Pulmonary artery endothelial cell (primary cell): ENCODE measurements at regions not wholly inside any gene's neighbourhood (a gene's known extent, or its start where the extent isn't known, plus 50 kb on each side); places are given as distances from the start of the nearest gene placed in this dataset.
"Not testable (repeated sequence)": the region's sequence is repeated elsewhere in the genome, so short reads cannot be mapped to it uniquely, and the experiment has no call there.

ENCODE experiments used
- DNase-seq: peaks from one replicate; pipeline ENCODE4 v3.0.0-alpha.2; 2011; ENCODE audit warnings: low read depth, low spot score

DNA sequence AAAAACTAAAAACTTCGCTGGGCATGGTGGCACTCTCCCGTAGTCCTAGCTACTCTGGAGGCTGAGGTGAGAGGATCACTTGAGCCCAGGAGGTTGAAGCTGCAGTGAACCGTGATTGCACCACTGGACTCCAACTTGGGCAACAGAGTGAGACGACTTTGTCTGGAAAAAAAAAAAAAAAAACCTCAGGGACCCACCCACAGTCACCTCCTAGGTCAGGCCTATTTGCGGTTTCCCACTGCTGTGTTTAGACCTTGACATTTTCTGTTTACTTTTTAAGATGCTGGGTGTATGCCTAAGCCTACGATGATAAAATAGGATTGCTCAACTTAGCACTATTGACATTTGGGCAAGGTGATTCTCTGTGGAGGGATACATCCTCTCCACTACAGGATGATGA, 197.4 kb upstream of the TBL1X start:
- no peak for DNase-seq

DNA sequence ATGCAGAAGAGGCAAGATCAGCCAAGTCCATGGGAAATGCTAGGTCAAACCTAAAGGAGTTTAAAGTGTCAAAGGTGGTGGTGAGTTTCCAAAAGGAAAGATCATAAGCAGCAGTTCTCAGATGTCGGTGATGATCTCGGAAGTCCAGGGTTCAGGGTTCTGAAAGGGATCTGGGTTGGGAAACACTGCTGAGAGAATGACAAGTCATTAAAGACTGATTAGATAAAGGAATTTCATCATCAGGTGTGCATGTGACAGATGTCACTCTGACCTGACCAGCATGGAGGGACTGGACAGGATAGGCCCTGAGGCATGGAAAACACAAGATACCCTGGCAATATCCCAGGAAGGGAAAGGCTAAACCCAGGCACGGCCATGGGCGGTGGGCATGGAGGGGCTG, 195.7 kb upstream of the TBL1X start:
- DNase-seq: no peak

DNA sequence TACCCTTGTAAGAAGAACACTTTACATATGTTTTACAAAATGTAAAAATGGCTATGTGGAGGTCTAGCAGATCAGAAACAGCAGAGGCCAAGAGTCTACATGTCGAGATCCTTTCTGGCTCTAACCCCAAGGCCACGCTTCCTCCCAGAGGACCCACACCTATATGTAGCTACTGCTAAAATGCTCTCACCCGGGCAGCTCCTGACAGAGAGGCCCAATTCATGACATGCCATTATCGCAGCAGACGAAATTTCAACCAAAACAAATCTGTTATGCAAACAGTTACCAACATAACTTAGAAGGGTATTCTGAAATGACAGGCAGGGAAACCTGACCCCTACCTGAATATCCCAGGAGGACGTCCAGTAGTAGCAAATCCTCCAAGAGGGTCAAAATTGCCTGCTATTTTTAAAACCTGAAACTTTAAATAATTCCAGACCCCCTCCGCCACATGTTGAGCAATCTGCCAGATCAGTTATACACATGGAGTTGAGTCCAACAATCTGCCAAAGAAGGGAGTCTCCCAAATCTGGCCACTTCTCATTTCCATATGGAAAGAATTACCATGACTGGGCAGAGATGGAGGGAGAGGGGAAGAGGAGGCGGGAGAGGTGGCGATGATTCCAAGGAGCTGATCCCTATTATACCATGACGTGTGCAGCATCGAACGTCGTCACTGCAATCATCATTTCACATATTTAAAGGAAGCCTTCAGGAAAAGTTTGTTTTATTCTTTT, 192.9 kb upstream of the TBL1X start:
- DNase-seq: no peak

DNA sequence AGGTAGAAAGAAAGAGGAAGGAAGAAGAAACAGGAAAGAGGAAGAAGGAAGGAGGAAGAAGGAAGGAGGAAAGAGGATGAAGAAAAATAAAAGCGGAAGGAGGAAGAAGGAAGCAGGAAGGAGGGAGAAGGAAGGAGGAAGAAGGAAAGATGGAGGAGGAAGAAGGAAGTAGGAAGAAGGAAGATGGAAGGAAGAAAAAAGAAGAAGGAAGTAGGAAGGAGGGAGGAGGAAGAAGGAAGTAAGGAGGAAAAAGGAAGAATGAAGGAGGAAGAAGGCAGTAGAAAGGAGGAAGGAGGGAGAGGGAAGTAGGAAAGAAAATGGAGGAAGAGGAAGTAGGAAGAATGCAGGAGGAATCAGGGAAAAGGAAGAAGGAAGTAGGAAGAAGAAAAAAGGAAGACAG, 191.1 kb upstream of the TBL1X start:
- no peak for DNase-seq

DNA sequence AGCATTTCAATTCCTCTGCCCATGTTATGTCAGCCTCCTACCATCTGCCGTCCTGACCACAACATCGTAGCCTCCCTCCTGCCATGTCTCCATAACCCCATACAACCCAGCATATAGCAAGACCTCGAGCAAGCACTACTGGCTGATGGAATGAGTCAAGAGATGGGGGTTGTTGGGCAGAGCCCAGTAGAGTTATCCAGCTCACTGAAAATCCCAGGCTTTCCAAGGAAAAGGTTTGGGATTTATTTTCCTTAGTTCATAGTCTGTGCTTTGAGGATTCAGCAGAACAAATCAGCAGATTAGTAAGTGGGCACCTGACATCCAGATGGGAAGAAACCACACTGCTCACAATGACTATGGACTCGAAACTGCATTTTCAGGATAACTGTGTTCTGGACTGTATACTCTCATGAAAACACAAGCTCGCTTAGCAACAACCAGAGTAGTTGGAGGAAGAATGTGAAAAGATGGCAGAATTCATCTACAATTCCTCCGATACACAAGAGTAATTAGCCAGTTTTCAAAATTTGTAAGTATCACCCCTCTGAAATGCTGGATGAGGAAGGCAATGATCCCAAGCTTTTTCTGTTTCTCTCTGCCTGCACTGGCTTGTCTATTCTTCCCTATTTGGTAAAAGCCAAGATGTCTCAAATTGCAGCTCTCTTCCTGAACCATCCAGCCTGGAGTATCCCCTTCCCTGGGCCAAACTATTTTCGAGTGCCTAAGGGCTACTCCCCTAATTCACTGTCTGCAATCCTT, 186.2 kb upstream of the TBL1X start:
- no peak for DNase-seq

DNA sequence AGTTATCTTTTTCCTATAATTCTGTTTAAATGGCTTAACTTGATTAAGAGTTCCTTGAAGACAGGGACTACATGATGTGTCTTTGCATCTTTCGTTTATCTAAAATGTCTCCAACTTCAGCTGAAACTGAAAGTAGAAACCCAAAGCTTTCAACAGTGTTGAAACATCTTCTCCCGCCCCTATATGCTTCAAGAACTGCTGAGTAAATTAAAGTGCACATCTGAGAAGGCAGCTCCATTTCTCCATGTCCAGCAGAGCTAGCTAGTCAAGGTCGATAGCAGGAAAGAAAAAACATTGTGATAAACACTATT, 185.7 kb upstream of the TBL1X start:
- no peak for DNase-seq

DNA sequence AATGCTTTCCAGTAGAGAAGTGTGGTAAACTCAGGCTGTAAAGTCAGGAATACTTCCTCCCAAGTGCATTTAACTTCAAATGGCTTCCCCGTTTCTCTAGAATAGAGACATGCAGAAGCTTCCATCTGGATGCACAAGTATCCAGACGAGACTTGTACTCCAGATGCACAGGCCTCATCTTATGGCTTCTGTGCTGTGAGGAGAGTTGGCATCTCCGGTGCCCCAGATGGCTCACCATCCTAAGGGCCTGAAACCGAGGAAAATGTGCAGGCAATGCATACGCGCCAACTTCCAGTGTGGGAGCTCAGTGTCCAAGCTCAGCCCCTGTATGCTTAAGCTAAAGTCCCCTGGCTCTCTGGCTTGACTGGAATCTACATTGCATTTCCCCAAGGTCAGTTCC, 184.0 kb upstream of the TBL1X start:
- DNase-seq: no peak

DNA sequence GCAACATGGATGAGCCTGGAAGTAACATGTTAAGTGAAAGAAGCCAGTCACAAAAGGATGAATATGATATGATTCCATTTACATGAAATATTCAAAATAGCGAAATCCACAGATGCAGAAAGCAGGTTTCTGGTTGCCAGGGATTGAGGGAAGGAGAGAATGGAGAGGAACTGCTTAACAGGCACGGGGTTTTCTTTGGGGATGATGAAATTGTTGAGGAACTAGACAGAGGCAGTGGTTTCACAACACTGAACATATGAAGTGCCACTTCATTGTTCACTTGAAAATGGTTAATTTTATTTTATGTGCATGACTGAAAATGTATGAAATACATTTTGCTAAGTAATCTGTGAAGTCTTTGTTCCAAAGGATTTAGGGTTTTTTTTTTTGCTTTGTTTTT, 182.5 kb upstream of the TBL1X start:
- DNase-seq: no peak

DNA sequence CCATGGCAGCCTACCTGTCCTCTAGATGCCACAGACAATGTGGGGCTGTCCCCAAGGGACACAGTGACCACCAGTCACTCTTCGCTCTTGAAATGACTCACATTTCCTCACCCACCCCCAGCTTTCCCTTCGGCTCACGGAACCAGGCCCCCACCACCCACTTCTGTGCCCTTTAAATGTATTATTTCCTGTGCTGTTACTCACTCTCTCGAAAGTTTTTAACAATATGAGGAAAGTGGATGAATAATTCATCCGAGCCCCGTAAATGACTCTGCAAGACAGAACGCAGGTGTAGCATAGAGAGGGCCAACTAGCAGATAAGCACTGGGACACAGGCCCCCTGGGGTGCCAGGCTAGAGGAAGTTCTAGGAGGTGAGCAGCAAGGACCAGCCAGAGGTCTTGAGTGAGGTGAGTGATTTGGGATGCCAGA, 179.5 kb upstream of the TBL1X start:
- no peak for DNase-seq

DNA sequence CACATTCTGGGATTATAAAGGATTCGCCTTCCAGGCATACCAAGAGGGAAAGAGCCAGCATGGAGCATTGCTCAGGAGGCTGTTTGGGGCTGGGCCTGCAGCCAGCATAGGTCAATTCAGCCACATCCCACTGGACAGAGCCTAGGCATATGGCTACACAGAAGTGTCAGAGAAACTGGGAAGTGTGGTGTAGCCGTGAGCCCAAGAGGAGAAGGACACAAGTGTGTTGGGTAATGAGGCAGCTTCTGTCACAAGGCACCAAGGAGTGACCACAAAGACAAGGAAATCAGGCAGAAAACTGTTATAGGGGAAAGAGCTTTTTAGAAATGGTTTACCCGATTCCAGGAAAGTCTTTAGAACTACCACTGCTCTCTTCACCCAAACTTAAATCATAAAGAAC, 178.6 kb upstream of the TBL1X start:
- DNase-seq: no peak

DNA sequence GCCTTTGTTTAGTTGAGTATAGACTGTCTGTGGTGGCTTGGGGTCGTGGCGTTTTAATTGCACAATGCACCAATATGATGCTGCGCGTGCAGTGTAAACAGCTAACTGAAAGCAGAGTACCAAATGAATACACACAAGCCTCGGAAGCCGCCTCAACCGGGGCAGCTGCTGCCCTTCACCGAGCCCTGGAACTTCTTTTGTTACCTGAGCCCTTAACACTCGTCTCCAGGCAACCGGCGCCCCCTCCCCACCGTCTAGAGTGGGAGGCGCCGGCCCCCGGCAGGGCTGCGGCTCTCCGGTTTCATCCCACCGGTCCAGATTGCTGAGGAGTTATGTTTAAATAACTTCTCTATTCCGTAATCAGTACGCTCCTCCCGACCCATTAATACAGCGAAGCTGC, 173.2 kb upstream of the TBL1X start:
- DNase-seq: no peak

DNA sequence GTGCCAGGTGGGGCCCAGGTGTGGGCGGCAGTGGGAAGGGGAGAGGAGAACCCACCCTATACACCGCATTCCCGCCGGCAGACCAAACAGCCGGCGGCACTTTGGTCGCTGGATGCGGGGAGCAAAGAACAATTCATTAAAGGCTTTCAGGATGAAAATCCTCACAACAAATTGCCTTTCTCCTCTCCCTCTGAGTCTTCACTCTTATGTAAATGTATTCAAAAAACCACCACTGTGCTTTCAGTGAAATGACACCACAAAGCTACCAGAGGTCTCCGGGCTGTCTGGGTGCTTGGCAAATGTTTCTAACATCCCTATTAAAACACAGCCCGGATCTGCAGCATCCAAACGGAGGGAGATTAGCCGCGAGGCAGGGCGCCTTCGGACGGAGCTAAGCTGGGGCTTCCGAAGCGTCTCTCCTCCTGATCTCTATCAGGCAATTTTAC, 171.8 kb upstream of the TBL1X start:
- DNase-seq: no peak

DNA sequence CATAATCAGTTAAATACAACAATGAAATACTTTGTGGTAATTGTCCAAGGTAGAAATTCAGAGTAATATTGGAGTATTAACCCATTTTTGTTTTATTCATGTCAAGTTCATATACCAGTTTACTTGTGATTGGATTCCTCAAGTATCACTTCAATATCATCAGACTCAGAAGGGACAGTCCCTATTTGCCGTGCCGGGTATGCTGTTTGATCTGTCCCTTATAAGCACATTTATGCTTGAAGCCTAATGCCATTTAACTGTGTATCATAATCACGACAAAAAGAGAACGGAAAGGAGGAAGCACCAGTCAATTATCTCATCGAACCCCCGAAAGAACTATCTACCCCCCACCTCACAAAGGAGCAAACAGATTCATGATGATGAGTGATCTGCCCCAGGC, 171.0 kb upstream of the TBL1X start:
- DNase-seq: no peak

DNA sequence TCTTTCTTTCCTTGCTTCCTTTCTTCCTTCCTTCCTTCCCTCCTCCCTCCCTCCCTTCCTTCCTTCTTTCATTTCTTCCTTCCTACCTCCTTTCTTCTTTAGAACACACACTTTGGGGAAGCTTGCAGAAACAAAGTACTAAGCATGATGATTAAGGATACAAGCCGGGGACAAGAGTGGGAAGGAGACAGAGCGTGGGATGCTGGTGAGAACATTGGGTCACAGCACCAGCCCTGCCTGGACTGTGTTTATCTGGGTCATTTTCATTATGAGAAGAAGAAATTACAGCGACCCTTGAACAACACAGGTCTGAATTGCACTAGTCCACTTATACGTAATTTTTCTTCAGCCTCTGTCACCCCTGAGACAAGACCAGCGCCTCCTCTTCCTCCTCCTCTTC, 169.3 kb upstream of the TBL1X start:
- DNase-seq: no peak

DNA sequence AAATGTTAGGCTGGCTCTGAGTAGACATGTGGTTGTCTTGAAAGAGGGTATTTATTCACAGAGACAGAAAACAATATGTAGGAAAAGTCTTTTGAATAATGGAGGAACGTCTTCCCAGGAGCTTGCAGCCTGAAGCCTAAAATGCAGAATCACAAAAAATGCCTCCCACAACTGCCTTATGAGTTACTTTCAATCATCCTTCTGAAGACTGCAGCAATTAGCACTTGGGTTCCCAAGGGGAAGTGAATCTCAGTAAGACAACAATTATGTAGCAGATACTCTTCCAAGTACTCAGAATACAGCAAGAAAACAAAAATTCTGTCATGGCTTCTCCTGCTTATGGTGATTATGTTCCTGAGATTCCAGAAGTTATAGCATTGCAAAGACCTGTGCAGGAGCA, 166.6 kb upstream of the TBL1X start:
- DNase-seq: no peak

DNA sequence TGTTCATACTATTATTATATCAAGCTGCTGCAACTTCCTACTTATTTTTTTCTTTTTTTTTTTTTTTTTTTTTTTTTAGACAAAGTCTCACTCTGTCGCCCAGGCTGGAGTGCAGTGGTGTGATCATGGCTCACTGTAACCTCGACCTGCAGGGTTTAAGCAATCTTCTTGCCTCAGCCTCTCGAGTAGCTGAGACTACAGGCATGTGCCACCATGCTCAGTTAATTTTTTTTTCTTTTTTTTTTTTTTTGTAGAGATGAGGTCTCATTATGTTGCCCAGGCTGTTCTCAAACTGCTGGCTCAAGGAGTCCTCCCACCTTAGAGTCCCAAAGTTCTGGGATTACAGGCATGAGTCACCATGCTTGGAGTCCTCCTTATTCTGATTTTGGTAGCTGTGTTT, 165.2 kb upstream of the TBL1X start:
- DNase-seq: not testable (repeated sequence)

DNA sequence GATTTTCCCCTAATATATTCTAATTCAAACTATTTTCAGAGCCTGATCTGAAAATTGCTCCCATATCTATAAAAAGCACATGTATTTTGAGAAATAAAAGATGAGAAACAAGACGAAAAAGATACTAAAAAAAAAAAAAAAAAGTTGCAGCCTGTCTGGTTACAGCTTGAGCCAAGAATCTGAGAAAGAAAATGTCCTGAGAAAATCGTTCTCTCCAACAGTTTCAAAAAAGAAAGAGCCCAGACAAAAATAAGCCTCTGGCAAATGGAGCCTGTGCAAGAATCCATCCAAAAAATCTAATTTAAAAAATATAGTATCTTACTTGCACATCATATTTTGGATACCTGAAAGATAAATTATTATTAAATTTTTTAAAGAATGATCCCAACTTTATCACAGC, 163.0 kb upstream of the TBL1X start:
- no peak for DNase-seq

DNA sequence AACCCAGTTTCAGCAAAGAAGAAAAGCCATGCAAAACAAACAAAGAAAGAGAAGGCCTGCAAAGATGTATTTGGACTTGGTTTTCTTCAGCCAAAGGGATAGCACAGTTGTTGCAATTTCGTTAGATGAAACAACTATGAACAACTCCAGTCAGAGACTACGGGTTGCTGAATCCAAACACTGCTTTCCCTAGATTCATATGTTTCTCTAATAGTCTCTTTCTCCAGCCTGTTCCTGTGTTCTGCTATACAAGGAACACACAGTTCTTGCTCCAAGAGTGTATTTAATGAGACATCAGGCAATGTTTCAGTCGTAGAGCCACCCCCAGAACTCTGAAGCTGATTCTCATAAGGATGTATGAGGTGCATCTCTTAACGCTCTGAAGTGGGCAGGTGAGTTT, 162.5 kb upstream of the TBL1X start:
- DNase-seq: no peak

DNA sequence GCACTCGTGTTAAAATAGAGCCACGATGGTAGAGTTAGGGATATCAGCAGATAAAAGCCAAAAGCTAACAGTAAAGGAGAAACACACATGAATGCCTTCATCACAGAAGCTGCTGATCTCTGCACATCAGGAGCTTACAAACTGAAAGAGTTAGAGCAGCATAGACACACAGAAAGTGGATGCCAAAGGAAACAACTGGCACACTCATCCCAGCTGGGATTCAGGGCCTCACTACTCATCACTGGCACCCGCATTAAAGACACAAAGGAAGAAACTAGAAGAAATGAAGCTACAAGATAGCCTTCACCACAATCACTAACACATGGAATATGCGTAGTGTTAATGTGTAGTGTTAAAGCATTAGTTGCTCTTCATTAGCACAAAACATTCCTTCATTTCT, 156.4 kb upstream of the TBL1X start:
- no peak for DNase-seq

DNA sequence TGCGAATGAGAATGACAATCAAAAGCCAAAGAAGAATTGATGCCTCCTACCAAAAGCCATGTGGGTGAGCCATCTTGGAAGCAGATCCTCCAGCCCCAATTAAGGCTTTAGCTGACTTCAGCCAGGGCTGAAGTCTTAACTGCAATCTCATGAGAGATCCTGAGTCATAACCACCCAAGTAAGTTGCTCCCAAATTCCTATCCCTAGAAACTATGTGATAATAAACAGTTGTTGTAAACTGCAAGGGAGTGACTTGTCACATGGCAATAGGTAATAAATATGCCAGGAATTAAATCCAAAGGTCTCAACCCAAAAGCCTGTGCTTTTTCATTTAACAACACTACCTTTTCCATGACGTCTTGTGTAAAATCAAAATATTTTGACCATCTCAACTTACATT, 154.2 kb upstream of the TBL1X start:
- DNase-seq: no peak

DNA sequence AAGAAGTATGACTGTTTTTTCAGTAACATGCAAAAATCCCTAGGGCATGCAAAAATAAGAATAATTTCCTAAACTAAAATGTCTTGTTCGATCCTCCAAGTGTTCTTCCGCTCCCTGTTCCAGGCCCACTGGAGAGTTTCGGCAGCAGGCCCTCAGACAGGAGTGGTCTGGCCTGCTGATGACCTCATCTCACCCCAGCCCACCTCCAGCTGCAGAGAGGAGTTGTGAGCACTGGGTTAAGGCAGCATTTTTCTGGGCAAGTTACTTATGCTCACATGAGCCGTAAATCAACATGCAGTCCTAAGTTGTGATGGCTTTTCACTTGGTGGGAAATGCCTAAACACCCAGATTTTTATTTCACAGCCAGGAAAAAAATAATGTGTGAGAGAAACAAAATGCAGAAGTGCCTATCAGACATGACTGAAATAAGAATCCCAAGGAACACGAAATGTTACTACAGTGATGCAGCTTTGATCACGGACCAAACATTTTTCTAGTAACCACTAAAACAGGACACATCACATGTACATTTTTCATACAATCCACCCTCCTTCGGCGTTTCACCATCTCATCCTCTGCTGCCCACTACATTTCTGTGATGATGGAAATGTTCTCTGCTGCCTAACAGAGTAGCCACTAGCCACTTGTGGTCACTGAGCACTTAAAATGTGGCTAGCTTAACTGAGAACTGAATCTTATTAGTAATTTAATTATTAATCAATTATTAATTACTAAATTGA, 153.3 kb upstream of the TBL1X start:
- DNase-seq: no peak
